ENCODE measurements at regions not wholly inside any gene's neighbourhood (a gene's known extent, or its start where the extent isn't known, plus 50 kb on each side); places are given as distances from the start of the nearest gene placed in this dataset.

- 89 to 93% methylated on average over 1 of the region's 1 CpG for WGBS, 2 donors
- no peak for DNase-seq
- intact Hi-C loops (cut with DNase I): no loop called here
- Histone ChIP-seq H3K36me3 (no peaks in the 10 kb centered on the region), H3K27ac (no peak overlapping the region), H3K4me3 (no peak overlapping the region), H3K4me1 (no peaks in the 10 kb centered on the region), H3K9me3 (no peaks in the 10 kb centered on the region), H3K27me3 (no peaks in the 10 kb centered on the region)
- TF ChIP-seq POLR2AphosphoS5 (IDR thresholded peaks at IDR 0.05): no peak
- no peak for TF ChIP-seq EP300 (IDR thresholded peaks at IDR 0.05)
- TF ChIP-seq POLR2A (IDR thresholded peaks at IDR 0.05): no peak
- TF ChIP-seq, protein P1, sequence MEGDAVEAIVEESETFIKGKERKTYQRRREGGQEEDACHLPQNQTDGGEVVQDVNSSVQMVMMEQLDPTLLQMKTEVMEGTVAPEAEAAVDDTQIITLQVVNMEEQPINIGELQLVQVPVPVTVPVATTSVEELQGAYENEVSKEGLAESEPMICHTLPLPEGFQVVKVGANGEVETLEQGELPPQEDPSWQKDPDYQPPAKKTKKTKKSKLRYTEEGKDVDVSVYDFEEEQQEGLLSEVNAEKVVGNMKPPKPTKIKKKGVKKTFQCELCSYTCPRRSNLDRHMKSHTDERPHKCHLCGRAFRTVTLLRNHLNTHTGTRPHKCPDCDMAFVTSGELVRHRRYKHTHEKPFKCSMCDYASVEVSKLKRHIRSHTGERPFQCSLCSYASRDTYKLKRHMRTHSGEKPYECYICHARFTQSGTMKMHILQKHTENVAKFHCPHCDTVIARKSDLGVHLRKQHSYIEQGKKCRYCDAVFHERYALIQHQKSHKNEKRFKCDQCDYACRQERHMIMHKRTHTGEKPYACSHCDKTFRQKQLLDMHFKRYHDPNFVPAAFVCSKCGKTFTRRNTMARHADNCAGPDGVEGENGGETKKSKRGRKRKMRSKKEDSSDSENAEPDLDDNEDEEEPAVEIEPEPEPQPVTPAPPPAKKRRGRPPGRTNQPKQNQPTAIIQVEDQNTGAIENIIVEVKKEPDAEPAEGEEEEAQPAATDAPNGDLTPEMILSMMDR (IDR thresholded peaks at IDR 0.05): no peak
These were observed 1028.4 kb downstream of the SI start for GRCh38 chr3:164049847-164050246.

DNA sequence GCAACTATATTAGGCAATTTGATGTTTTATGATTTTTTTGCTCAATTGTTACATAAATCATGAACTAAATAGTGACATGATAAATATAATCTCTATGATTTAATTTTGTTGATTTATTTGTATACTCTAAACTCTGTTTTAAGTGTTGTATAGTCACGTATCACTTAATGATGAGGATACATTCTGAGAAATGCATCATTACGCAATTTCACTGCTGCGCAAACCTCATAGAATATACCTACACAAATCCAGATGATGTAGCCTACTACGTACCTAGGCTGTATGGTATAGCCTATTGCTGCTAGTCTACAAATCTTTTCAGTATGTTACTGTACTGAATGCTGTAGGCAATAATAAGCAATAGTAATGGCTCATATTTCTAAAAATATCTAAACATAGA is 1029.8 kb downstream of the SI start:
- no peak overlapping the region for H3K27ac ChIP-seq
- TF ChIP-seq POLR2A (IDR thresholded peaks at IDR 0.05): no peak
- no peak for TF ChIP-seq POLR2AphosphoS5 (IDR thresholded peaks at IDR 0.05)
- TF ChIP-seq EP300 (IDR thresholded peaks at IDR 0.05): no peak
- TF ChIP-seq, protein P1 (IDR thresholded peaks at IDR 0.05): no peak
- H3K36me3 ChIP-seq: no peaks in the 10 kb centered on the region
- no peaks in the 10 kb centered on the region for H3K4me1 ChIP-seq
- WGBS, 2 donors: 91 to 93% methylated on average over 4 of the region's 4 CpGs
- H3K9me3 ChIP-seq: no peaks in the 10 kb centered on the region
- H3K27me3 ChIP-seq: no peaks in the 10 kb centered on the region
- H3K4me3 ChIP-seq: no peak overlapping the region
- no peak for DNase-seq
- intact Hi-C loops (cut with DNase I): no loop called here

- Histone ChIP-seq H3K4me3 (no peak overlapping the region), H3K27ac (no peak overlapping the region), H3K27me3 (no peaks in the 10 kb centered on the region), H3K4me1 (no peaks in the 10 kb centered on the region), H3K36me3 (no peaks in the 10 kb centered on the region), H3K9me3 (no peaks in the 10 kb centered on the region)
- DNase-seq: no peak
- TF ChIP-seq POLR2A (IDR thresholded peaks at IDR 0.05): no peak
- TF ChIP-seq, protein P1 (IDR thresholded peaks at IDR 0.05): no peak
- no peak for TF ChIP-seq EP300 (IDR thresholded peaks at IDR 0.05)
- TF ChIP-seq POLR2AphosphoS5 (IDR thresholded peaks at IDR 0.05): no peak
- intact Hi-C loops (cut with DNase I): no loop called here
- 60 to 73% methylated on average over 2 of the region's 2 CpGs for WGBS, 2 donors
These were observed 1037.3 kb downstream of the SI start for GRCh38 chr3:164040991-164041390.

- 52 to 71% methylated on average over 4 of the region's 4 CpGs for WGBS, 2 donors
- Histone ChIP-seq H3K4me3 (no peak overlapping the region), H3K36me3 (no peaks in the 10 kb centered on the region), H3K27ac (no peak overlapping the region), H3K9me3 (no peaks in the 10 kb centered on the region), H3K4me1 (no peaks in the 10 kb centered on the region), H3K27me3 (no peaks in the 10 kb centered on the region)
- no peak for DNase-seq
- intact Hi-C loops (cut with DNase I): no loop called here
- no peak for TF ChIP-seq POLR2AphosphoS5 (IDR thresholded peaks at IDR 0.05)
These were observed 1048.1 kb downstream of the SI start for GRCh38 chr3:164030194-164030593.

- no peaks in the 10 kb centered on the region for H3K36me3 ChIP-seq
- no peak overlapping the region for H3K4me3 ChIP-seq
- H3K9me3 ChIP-seq: no peaks in the 10 kb centered on the region
- TF ChIP-seq EP300 (IDR thresholded peaks at IDR 0.05): no peak
- no peak for TF ChIP-seq POLR2A (IDR thresholded peaks at IDR 0.05)
- DNase-seq: no peak
- no peak overlapping the region for H3K27ac ChIP-seq
- H3K27me3 ChIP-seq: no peaks in the 10 kb centered on the region
- H3K4me1 ChIP-seq: no peaks in the 10 kb centered on the region
- intact Hi-C loops (cut with DNase I): no loop called here
- 82 to 90% methylated on average over 10 of the region's 10 CpGs for WGBS, 2 donors
These were observed 1053.5 kb downstream of the SI start for GRCh38 chr3:164024786-164025185.

DNA sequence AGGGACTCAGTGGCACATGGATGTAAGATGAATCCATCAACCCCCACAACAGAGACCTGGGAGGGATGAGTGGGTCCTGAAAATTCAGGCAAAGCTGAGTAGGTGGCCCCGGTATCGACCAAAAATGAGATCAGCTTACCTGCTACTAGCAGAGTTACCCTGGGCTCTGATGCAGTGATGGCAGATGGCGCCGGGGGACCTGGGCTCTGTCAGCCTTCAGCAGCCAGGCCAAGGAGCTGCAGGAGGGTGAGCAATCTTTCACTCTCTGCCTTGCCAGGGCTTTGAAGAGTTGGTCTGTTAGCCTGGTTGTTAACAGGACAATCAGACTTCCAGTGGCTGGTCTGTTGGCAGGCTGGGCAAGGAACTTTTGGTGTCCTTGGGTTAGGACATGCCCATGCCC is 1054.8 kb downstream of the SI start:
- intact Hi-C loops (cut with DNase I): no loop called here
- H3K27ac ChIP-seq: no peak overlapping the region
- DNase-seq: no peak
- no peaks in the 10 kb centered on the region for H3K36me3 ChIP-seq
- TF ChIP-seq POLR2A (IDR thresholded peaks at IDR 0.05) (no peak), EP300 (IDR thresholded peaks at IDR 0.05) (no peak), POLR2AphosphoS5 (IDR thresholded peaks at IDR 0.05) (no peak)
- TF ChIP-seq, protein P1 (IDR thresholded peaks at IDR 0.05): no peak
- no peaks in the 10 kb centered on the region for H3K9me3 ChIP-seq
- H3K4me3 ChIP-seq: no peak overlapping the region
- WGBS, 2 donors: 69 to 87% methylated on average over 4 of the region's 4 CpGs
- no peaks in the 10 kb centered on the region for H3K27me3 ChIP-seq
- no peaks in the 10 kb centered on the region for H3K4me1 ChIP-seq
